ENCODE measurements at regions not wholly inside any gene's neighbourhood (a gene's known extent, or its start where the extent isn't known, plus 50 kb on each side); places are given as distances from the start of the nearest gene placed in this dataset.

- H2AFZ ChIP-seq (ENCODE audit: low read length), result no peak overlapping the region
- no peaks in the 10 kb centered on the region for H4K20me1 ChIP-seq (ENCODE audit: insufficient read depth, low read length)
- no peaks in the 10 kb centered on the region for H3K79me2 ChIP-seq (ENCODE audit: insufficient read depth, low read length)
- H3K9me2 ChIP-seq (ENCODE audit: low read depth, low read length), result no peaks in the 10 kb centered on the region
- H3K9me3 ChIP-seq (ENCODE audit: low read length), result no peaks in the 10 kb centered on the region
- no peak overlapping the region for H3K27ac ChIP-seq (ENCODE audit: low read depth, low read length, poor library complexity, severe bottlenecking)
- no peak overlapping the region for H3K4me3 ChIP-seq (ENCODE audit: low read depth, low read length, poor library complexity, severe bottlenecking)
- TF ChIP-seq CTCF (IDR thresholded peaks at IDR 0.05; ENCODE audit: low read length) (no peak), EZH2 (IDR thresholded peaks at IDR 0.05; ENCODE audit: borderline replicate concordance, low read length) (no peak)
- H3K9ac ChIP-seq (ENCODE audit: low read length), result no peak overlapping the region
- H3K27me3 ChIP-seq (ENCODE audit: insufficient read depth, low read length), result no peaks in the 10 kb centered on the region
- no peaks in the 10 kb centered on the region for H3K36me3 ChIP-seq (ENCODE audit: insufficient read depth, low read length)
- no peak overlapping the region for H3K4me2 ChIP-seq (ENCODE audit: low read length)
- H3K4me1 ChIP-seq (ENCODE audit: insufficient read depth, low read length, severe bottlenecking), result no peaks in the 10 kb centered on the region
- no peaks in the 10 kb centered on the region for H3F3A ChIP-seq (ENCODE audit: insufficient read depth, low read length)
Measured at GRCh38 chr2:67604360-67604759, 207.2 kb downstream of the ETAA1 start.

GRCh38 chr2:67612576-67613042 is 215.5 kb downstream of the ETAA1 start:
- no peaks in the 10 kb centered on the region for H3K9me2 ChIP-seq (ENCODE audit: low read depth, low read length)
- H3K9me3 ChIP-seq (ENCODE audit: low read length), result no peaks in the 10 kb centered on the region
- no peak for TF ChIP-seq EZH2 (IDR thresholded peaks at IDR 0.05; ENCODE audit: borderline replicate concordance, low read length)
- TF ChIP-seq CTCF (IDR thresholded peaks at IDR 0.05; ENCODE audit: low read length), result no peak
- H3K9ac ChIP-seq (ENCODE audit: low read length), result no peak overlapping the region
- no peak overlapping the region for H3K27ac ChIP-seq (ENCODE audit: low read depth, low read length, poor library complexity, severe bottlenecking)
- no peaks in the 10 kb centered on the region for H3F3A ChIP-seq (ENCODE audit: insufficient read depth, low read length)
- H3K27me3 ChIP-seq (ENCODE audit: insufficient read depth, low read length), result no peaks in the 10 kb centered on the region
- no peak overlapping the region for H3K4me2 ChIP-seq (ENCODE audit: low read length)
- H4K20me1 ChIP-seq (ENCODE audit: insufficient read depth, low read length), result no peaks in the 10 kb centered on the region
- no peaks in the 10 kb centered on the region for H3K4me1 ChIP-seq (ENCODE audit: insufficient read depth, low read length, severe bottlenecking)
- no peaks in the 10 kb centered on the region for H3K79me2 ChIP-seq (ENCODE audit: insufficient read depth, low read length)
- no peaks in the 10 kb centered on the region for H3K36me3 ChIP-seq (ENCODE audit: insufficient read depth, low read length)
- no peak overlapping the region for H3K4me3 ChIP-seq (ENCODE audit: low read depth, low read length, poor library complexity, severe bottlenecking)
- H2AFZ ChIP-seq (ENCODE audit: low read length), result no peak overlapping the region

GRCh38 chr2:67613227-67613626 is 216.1 kb downstream of the ETAA1 start:
- no peak for TF ChIP-seq CTCF (IDR thresholded peaks at IDR 0.05; ENCODE audit: low read length)
- no peak for TF ChIP-seq EZH2 (IDR thresholded peaks at IDR 0.05; ENCODE audit: borderline replicate concordance, low read length)
- H2AFZ ChIP-seq (ENCODE audit: low read length), result no peak overlapping the region
- H3K9ac ChIP-seq (ENCODE audit: low read length), result no peak overlapping the region
- no peaks in the 10 kb centered on the region for H3K27me3 ChIP-seq (ENCODE audit: insufficient read depth, low read length)
- no peaks in the 10 kb centered on the region for H3K79me2 ChIP-seq (ENCODE audit: insufficient read depth, low read length)
- no peaks in the 10 kb centered on the region for H3K4me1 ChIP-seq (ENCODE audit: insufficient read depth, low read length, severe bottlenecking)
- H3F3A ChIP-seq (ENCODE audit: insufficient read depth, low read length), result no peaks in the 10 kb centered on the region
- H3K9me3 ChIP-seq (ENCODE audit: low read length), result no peaks in the 10 kb centered on the region
- no peaks in the 10 kb centered on the region for H4K20me1 ChIP-seq (ENCODE audit: insufficient read depth, low read length)
- H3K9me2 ChIP-seq (ENCODE audit: low read depth, low read length), result no peaks in the 10 kb centered on the region
- no peak overlapping the region for H3K27ac ChIP-seq (ENCODE audit: low read depth, low read length, poor library complexity, severe bottlenecking)
- no peak overlapping the region for H3K4me2 ChIP-seq (ENCODE audit: low read length)
- no peaks in the 10 kb centered on the region for H3K36me3 ChIP-seq (ENCODE audit: insufficient read depth, low read length)
- no peak overlapping the region for H3K4me3 ChIP-seq (ENCODE audit: low read depth, low read length, poor library complexity, severe bottlenecking)

Data from OCI-LY1 (cell line).